Umbilical cord (tissue), 1 donor: ENCODE measurements at regions not wholly inside any gene's neighbourhood (a gene's known extent, or its start where the extent isn't known, plus 50 kb on each side); places are given as distances from the start of the nearest gene placed in this dataset.
"Not testable (repeated sequence)": the region's sequence is repeated elsewhere in the genome, so short reads cannot be mapped to it uniquely, and the experiment has no call there.

ENCODE experiments used
- DNase-seq: peaks from one replicate; pipeline ENCODE4 v3.0.0-alpha.2; 2015; ENCODE audit warnings: low spot score

DNA sequence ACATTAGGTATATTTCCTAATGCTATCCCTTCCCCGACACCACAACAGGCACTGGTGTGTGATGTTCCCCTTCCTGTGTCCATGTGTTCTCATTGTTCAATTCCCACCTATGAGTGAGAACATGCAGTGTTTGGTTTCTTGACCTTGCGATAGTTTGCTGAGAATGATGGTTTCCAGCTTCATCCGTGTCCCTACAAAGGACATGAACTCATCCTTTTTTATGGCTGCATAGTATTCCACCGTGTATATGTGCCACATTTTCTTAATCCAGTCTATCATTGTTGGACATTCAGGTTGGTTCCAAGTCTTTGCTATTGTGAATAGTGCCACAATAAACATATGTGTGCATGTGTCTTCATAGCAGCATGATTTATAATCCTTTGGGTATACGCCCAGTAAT, 228.5 kb upstream of the RARB start:
- not testable (repeated sequence) for DNase-seq

DNA sequence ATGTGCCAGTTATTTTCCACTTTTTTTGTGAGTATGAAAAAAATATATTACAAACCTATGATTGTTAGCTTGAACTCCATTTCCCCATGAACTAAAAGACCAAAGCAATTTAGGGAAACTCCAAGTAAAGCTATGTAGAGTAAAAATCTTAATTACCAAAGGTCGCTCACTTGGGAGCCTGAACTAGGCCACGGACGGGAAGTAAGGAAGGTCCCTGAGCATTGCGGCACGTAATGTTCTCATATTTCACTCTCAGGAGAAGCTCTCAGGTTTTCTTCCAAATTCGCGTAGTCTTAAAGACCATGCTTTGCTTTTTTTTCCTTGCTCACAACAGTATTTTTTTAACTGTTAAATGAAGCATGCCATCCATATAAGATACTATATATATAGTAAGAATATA, 215.3 kb upstream of the RARB start:
- DNase-seq, result no peak

DNA sequence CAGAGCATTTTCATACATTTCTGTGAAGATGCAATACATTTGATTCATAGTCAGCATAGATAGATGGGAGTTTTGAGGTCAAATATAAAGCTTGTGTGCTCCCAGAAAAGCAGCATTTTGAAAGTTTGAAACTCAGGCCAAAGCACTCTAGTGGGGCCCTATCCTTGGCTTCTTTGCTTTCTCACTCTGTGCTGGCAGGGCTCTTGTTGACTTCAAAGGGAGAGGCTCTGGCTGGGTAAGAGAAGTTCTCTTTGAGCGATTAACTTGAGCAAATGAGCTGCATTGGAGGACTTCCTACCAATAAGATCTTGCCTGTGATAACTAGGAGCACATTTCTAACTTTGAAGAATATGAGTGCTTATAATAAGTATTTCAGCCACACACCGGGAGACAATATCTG, 214.0 kb upstream of the RARB start:
- DNase-seq, result peak; percentile 72

DNA sequence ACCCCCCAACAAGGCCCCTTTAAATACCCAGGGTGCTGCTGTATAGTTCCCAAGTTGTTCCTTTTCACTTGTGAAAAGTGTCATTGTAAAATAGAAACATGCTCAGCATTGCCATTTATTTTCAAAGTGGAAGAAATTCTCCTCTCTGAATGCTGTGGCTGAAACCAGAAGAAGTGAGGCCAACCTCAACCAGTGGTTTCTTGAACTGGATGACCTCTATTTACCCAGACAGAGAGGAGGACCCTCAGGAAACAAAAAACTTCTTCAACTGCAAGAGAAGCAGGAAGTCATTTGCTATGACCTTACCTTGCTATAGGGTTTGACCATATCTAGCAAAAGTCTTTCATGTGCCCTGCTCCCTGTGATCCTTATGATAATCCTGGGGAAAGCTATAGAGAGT, 209.7 kb upstream of the RARB start:
- no peak for DNase-seq

DNA sequence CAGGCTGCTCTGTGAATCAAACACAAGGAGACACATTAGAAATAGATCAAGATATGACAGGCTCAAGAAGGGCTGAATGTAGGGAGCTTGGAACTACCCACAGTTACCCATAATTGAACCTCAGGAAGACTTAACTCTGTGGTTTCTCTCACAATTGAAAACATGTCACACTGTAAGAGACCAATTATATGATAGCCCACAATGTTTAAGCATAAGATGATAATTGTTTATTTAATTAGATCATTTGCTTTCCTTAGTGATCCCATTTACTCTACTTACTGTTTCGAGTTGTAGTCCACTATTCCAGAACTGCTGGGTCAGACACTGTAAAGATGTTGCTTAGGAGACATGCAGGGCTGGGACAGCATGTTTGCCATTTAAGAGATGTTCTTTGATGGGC, 201.3 kb upstream of the RARB start:
- DNase-seq, result no peak

DNA sequence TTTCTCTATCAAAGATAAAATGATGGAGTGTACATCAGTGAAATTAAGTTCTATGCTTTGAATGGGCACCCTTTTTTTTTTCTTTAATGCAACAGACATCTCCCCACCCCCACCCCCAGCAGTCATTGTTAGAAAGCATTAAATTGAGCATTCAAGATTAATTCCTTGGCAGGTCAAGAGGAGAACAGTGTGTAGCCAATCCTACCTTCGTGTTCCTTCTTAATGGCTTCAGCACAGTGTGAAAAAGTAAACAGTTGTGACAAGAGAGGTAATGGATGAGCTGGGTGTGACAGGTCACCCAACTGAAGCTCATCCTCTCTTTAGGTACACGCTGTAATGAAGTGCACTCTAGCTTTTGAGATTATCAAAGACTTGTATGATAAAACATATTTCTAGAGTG, 198.5 kb upstream of the RARB start:
- DNase-seq, result no peak

DNA sequence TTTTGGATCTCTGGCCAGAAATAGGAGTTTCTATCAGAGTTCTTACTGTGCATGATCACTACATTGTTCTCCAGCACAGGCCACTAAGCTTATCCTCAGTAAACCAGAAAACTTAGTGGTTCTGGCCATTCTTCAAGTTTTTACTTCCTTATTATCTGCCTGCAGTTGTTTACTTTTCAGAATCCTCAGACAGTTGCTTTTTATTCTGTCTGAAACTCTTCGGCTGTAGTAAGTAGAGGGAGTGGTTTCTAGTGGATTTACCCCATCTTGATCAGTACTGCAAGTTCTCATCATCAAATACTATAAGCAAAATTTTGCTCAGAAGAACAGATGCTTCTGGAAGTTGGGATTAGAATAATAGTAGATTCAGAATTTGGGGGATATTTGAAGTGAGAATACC, 193.0 kb upstream of the RARB start:
- DNase-seq, result peak; percentile 19

DNA sequence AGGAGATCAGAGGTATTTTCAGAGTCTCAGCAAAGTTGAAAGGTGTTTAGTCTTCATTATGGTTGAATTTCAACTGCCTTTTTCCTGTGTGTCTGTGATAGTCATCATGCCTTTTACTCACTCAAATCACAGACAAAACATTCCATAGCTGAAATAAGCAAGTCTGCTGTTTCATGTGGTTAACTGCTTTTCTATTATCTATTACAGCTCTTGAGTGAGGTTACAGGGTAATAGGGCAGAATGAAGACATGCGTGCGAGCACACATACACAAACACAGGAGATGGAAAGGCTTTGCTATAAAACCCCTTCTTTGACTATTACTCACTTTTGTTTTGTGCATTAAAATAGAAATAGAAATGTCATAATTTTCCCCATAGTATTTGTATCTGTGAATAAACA, 192.6 kb upstream of the RARB start:
- peak; percentile 10 for DNase-seq

DNA sequence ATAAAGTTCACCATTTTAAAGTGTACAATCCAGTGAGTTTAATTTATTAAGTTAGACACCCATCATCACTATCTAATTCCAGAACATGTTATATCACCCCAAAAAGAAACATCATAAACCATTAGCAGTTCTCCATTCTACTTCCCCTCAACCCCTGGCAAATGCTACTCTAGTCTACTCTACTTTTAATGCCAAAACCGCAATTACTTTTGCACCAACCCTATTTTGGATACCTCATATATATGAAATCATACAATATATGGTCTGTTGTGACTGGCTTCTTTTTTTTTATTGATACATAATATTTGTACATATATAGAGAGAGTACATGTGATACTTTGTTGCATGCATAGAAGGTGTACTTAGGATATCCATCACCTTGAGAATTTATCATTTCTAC, 190.5 kb upstream of the RARB start:
- DNase-seq, result no peak

DNA sequence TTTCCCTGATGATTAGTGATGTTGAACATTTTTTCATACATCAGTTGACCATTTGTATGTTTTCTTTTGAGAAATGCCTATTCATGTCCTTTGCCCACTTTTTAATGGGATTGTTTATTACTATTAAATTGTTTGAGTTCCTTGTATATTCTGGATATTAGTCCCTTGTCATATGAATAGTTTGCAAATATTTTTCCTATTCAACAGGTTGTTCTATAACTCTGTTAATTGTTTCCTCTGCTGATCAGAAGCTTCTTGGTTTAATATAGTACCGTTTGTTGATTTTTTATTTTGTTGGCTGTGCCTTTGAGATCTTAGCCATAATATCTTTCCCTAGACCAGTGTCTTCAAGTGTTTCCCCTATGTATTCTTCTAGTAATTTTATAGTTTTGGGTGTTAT, 189.0 kb upstream of the RARB start:
- no peak for DNase-seq

DNA sequence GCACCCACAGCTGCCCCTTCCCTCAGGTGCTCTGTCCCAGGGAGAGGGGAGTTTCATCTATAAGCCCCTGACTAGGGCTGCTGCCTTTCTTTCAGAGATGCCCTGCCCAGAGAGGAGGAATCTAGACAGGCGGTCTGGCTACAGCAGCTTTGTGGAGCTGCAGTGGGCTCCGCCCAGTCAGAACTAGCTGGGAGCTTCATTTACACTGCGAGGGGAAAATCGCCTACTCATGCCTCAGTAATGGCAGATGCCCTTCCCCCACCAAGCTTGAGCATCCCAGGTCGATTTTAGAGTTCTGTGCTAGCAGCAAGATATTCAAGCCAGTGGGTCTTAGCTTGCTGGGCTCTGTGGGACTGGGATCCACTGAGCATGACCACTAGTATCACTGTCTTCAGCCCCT, 181.2 kb upstream of the RARB start:
- DNase-seq, result no peak

DNA sequence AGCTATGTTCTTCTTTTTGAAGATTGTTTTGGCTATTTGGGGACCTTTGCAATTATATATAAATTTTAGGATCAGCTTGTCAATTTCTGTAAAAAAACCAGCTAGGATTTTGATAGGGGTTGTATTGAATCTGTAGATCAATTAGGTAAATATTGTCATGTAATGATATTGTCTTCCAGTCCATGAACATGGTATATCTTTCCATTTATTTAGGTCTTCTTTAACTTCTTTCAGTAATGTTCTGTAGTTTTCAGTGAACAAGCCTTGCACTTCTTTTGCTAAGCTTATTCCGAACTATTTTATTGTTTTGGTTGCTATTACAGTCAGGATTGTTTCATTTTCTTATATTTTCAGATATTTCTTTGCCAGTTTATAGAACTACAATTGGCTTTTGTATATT, 175.8 kb upstream of the RARB start:
- no peak for DNase-seq

DNA sequence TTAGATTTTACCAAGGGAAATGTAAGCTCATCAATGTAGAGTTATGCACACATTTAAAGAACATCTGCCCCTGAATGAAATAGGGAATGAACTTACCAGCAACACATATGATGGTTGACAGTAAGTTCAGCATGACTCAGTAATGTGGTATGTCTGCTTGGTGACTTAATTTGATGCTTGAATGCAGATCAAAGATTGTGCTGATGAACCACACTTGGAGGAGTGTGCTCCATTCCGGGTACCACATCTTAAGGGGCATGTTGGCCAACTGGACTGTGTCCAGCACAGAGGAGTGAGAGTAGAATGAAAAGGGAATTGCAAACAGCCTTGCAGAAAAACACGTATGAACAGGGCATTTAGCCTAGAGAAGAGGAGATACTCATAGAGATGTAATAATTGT, 171.0 kb upstream of the RARB start:
- no peak for DNase-seq

DNA sequence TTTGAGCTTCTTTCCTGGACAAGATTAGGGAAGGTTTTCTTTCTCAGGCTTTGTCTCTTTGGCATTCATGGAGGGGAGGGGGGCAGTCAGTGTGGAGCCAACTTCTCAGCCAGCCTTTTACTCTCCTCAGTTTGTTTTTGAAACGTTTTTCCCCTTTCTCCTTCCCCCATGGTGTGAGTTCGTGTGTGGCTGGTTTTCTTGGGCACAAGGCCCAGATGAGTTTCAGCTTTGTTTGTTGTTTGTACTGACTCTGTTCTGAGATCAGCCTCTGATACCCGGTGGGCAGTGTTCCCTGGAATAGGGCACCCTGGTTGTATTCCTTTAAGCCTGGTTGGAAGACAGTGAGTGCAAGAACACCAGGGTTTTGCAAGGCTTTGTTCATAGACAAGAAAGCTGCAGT, 168.2 kb upstream of the RARB start:
- peak; percentile 7 for DNase-seq

DNA sequence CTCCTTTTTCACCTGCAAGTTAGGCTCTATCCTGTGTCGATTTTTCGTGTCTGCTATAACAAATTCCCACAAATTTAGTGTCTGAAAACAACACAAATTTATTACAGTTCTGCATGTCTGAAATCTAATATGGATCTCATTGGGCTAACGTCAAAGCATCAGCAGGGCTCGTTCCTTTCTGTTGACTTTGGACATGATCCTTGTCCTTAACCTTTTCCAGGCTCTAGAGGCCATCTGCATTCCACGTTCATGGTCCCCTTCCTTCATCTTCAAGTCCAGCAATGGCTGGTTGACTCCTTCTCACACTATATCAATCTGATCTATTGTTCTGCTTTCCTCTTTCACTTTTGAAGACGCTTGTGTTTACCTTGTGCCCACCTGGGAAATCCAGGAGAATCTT, 165.7 kb upstream of the RARB start:
- DNase-seq, result no peak

DNA sequence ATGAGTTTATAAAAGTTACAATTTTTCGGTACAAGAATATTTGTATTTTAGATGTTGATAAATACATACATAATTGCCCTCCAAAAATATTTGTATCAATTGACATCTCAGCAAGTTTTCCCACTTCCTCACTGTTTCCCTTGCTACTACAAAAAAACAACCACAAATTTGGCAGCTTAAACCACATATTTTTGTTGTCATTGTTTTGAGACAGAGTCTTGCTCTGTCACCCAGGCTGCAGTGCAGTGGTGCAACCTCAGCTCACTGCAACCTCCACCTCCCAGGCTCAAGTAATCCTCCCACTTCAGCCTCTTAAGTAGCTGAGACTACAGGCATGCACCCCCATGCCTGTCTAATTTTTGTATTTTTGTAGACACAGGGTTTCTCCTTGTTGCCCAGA, 162.8 kb upstream of the RARB start:
- no peak for DNase-seq

DNA sequence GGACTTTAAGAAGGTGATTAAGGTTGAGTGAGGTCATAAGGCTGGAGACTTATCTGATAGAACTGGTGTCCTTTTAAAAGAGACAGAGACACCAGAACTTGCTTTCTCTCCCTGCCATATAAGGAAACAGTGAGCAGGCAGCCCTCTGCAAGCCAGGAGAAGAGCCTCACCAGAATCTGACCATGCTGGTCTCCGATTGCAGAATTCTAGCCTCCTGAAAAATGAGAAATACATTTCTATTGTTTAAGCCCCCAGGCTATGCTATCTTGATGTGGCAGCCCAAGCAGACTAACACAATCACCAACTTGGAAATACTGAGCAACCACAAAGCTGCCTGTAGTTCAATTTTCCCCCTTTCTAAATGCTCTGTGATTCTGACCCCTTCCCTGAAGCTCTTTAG, 161.4 kb upstream of the RARB start:
- DNase-seq, result peak; percentile 8

DNA sequence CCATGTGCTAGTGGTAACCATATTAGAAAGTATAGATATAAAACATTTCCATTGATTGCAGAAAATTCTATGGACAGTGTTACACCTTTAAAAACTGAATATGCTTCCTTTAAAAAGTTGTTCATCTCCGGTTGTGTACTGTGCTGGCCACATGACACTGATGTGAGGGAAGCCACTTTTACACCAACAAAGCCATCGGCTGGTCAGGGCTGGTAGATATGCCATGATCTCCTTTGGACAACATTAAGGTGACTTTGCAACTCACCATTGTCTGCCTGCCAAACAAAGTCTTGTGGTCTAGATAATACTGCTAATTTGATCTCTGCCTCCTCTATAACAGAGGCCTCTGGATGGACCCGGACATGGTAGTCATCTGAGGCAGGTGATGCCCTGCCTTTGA, 156.0 kb upstream of the RARB start:
- DNase-seq, result no peak

DNA sequence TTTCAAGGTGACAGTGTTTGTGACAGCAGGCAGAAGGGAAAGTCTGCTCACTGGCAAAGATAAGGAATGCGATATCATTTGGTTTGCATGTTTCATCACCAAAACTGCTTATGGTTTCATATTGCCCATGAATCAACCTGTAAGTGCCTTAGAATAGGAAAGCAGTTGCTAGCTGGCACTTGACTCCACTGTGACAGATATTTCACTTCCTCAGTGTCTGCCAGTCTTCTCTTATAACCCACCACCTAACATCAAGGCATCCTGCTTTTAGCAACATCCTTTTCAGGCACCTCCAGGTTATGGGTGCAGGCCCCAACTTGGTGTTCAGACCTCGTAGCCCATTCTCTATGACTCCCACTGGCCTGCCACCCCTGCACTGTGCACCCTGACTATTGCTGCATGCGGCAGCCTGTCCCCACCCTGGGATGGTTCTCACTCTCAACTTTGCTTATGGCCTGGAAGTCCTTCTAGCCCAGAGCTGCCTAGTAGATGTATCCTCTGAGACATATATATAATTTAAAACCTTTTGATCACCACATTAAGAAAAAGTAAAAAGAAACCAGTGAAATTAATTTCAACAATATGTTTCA, 154.4 kb upstream of the RARB start:
- no peak for DNase-seq

DNA sequence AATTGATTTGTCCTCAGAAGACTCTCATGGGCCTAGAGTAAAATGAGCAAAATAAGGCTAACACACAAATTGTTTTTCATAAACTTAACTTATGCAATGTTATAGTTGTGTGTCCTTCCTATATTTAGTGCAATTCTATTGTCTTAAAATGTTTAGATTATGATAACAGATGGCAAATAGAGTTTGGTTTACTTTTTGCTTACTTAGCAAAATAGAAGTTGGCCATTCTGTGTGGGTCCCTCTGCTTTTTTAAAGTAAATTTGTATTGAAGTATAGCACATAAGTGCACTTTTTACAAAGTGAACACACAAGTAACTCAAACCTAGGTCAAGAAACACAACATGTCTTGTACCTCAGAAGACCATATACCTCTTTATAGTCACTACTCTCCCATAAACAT, 150.6 kb upstream of the RARB start:
- no peak for DNase-seq

DNA sequence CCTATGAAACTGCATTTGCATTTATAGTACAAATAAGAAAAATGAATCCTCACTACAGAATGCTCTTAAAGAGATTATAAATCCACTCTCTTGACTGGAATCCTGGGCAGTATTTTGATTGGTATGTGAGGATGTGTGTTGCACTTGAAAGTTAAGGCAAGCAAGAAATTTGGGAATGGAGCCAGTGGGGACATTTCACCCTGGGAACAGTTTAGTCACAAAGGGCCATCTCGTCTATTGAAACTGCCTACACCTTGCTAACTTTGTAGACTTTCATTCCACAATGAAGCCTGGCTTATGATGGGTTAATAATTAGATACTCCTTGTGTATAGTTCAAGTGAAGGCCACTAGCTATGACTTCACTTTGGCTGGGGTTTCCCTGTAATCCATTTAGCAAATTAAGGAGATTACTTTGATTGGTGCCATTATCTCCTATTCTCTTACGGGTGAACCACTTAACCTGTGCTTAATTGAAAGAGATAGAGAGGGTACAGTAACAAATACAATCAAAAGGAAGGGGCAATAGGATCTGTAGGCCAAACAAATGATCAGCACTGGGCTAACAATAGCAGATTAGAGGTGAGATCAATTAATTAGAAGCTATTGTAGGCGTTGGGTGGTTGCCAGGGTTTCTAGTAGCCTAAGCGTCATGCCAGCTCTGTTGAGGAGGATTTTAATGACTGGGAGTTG, 146.9 kb upstream of the RARB start:
- no peak for DNase-seq

DNA sequence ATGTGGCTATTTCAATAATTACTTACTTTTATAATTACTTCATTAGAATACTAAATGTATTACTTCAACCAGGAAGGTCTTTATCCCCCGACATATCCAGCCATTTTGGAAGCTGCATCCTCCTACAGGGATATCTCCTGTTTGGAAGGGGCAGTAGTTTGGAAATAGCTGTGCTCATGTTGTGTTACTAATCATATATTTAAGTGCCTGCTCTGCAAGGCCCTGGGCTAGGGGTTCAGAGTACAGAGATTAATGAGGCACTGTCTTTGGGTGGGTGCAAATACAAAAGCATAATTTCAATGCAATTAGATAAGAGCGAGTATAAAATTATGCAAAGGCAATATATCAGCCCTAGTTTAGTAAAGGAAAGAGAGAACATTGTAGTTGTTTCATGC, 146.3 kb upstream of the RARB start:
- DNase-seq, result no peak

DNA sequence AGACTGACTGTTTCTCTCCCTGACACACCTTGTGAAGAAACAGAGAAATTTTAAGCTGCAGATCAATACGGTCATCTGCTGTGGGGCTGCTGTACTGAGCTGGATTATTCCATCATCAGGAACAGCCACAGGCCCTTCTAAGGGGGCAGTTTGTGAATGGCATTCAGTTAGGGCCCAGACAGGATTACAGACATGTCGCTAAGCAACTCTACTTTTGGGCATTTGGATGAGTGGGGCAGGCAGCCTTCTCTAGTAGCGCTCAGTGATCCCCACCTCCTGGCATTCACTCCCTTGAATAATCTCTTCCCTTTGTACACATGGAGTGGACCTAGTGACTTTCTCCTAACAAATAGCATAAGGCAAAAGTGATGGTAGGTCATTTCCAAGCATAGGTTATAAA, 144.4 kb upstream of the RARB start:
- DNase-seq, result no peak

DNA sequence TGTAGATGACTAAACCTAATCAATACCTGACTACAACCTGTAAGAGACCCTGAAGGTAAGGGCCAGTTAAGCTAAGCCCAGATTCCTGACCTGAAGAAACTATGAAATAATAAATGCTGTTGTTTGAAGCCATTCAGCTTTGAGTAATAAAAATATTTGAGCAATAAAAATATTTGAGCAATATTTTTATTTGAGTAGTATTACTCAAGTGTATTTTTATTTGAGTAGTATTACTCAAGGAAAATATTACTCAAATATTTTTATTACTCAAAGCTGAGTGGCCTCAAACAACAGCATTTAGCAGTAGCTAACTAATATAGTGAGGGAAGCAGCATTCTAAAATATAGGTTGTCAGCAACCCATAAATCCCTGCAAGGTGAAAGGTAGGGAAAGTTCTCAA, 143.8 kb upstream of the RARB start:
- no peak for DNase-seq
